HPDE6-E6E7 (cell line): ENCODE measurements at regions not wholly inside any gene's neighbourhood (a gene's known extent, or its start where the extent isn't known, plus 50 kb on each side); places are given as distances from the start of the nearest gene placed in this dataset.
"Not testable (repeated sequence)": the region's sequence is repeated elsewhere in the genome, so short reads cannot be mapped to it uniquely, and the experiment has no call there.

Experiments used
- DNase-seq: peaks from one replicate; pipeline ENCODE4 v3.0.0; 2011; ENCODE audit warnings: missing footprints; ENCODE audit errors: extremely low spot score

DNA sequence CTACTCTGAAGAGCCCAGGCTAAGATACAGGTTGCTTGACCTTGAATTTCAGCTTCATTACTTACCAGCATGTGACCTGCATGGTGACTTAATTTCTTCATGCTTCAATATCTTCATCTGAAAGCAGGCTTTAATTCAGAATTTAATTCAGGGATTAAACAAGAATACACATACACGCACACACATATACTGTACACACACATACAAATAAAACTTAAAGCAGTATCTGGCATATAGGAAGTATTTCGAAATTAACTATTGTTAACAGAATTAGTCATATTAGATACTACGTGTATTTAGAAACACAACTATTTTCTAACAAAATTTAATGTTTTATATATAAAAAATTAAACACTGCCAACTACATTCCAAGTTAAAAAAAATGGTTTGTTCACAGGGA is 640.3 kb downstream of the SLC6A15 start:
- DNase-seq: no peak

DNA sequence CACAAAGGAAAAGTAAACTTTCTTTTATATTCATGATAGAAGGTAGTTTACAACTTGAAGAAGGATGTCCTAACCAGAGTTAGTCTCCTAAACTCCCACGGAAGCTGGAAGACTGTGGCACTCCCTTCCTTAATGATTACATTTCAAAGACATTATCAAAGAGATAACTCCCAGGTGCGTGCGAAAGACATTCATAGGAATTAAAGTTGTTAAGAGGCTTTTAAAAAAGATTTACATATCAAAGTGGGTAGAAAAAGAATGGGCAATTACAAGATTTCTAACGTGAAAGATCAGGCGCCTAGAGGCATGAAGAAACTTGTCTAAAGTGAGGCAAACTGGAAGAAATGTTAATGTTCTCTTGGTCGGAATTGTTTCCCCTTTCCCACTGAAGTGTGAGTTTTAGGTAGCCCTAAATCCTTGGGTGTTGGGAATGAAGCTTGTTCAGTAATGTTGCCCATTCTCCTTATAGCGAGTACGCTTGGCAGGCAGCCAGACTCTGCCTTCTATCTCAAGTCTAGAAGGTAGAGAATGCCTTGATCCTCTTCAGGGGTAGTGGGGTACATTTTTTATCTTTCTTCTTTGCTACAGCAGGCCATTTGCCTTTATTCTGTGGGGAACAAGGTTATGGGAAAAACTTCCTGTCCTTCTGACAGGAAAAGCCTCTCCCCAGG is 642.0 kb downstream of the SLC6A15 start:
- DNase-seq: no peak

DNA sequence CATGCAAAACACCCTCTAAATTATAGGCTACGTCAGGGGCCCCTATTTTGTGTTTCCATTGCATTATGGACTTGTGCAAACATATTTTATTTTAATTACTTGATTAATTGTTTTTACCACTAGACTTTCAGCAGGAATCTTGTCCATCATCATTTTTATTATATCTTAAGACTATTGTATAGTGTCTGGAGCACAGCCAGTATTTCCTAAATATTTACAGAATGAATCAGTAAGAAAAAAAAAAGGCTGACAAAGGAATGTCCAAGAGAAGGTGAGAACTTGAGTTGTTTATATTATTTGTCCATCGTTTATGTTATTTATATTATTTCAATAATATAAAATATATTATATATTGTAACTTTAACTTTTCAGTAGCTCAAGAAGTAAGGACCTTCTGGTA is 664.7 kb downstream of the SLC6A15 start:
- no peak for DNase-seq

DNA sequence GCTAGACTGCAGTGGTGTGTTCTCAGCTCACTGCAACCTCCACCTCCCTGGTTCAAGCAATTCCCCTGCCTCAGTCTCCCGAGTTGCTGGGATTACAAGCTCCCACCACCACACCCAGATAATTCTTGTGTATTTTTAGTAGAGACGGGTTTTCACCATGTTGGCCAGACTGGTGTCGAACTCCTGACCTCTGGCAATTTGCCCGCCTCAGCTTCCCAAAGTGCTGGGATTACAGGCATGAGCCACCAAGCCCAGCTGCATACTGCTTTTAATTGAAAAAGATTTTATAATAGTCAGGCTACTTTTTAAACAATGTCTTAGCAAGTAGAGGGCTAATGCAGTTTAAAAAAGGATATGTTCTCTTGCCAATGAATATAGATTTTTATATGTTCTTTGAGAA is 668.9 kb downstream of the SLC6A15 start:
- no peak for DNase-seq

DNA sequence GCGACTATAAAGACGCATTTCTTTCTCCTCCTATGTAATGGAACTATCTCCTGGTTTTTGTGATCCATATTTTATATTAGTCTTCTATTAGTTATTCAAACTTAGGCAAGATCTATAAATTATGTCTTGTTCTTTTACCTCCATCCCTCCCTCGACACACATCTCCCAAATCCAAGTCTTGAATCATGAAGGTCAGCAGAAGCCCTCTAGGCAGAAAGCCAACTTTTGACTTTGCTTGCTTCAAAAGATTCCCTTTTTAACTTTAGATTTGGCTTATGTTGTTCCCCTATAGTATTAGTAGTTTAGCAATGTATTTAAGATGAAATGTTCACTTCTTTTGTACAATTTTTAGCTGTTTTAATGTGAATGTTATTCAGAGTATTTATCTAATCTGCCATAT is 689.8 kb downstream of the SLC6A15 start:
- DNase-seq: no peak

DNA sequence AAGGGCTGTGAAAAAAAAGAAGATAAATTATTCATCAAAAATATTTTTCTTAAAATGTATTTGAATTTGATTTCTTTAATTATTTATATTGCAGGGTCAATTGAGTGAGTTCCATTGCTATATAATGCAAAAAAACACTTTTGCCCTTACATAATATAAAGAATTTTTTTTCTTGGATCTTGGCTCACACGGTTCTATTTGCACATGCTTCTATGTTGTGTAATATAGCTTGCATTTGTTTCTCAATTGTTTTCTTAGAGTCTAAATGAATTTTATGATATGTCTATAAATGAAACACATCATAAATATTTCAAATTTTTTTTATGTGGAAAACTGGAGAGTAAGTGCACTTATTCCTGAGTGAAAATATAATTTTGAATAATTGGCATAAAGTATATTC is 694.2 kb downstream of the SLC6A15 start:
- DNase-seq: no peak

DNA sequence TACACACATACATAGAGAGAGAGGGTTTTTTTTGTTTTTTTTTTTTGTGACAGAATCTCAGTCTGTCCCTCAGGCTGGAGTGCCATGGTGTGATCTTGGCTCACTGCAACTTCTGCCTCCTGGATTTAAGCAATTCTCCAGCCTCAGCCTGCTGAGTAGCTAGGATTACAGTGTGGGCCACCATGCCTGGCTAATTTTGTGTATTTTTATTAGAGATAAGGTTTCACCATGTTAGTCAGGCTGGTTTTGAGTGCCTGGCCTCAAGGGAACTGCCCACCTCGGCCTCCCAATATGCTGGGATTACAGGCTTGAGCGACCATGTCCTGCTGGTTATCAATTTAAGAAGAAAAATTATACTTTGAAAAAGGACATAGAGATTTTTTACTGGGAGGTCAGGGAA is 710.6 kb downstream of the SLC6A15 start:
- DNase-seq: no peak

DNA sequence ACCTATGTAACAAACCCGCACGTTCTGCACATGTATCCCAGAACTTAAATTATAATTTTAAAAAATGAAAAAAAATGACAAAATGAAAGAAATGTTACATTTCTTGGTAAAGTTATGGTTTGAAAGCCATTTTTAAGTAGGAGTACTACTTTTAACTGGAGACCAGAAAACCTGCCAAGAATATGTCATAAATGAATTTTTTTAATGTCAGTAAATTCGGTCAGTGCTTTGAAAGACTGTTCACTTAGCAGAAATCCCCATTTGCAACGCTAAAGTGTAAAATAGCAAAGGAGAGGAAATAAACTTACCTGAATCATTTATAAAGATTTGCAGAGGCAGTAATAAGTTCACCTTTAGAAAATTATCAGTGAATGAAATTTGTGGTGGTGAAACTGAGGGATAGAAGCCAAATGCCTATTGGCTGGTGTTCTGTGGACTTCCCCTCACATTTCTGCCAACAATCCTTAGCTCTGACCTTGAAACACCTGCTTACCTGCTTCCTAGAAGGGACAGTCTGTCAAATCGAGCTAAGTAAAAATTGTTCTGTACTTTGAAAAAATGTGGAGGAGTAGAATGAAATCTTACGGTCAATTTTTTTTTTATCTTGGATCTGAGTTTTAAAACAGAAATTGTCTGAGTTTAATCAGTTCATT is 714.2 kb downstream of the SLC6A15 start:
- no peak for DNase-seq

DNA sequence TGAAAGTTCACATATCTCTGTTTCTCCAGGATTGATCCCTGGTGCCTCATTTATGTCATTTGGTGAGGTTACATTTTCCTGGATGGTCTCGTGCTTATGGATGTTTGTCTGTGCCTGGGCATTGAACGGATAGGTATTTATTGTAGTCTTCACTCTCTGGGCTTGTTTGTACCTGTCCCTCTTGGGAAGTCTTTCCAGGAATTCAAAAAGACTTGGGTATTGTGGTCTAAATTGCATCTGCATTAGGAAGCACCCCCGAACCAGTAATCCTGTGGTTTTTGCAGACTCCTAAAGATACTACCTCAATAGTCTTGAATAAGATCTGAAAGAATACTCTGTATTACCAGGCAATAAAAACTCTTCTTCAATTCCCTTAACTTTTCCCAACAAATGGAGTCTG is 720.8 kb downstream of the SLC6A15 start:
- DNase-seq: no peak

DNA sequence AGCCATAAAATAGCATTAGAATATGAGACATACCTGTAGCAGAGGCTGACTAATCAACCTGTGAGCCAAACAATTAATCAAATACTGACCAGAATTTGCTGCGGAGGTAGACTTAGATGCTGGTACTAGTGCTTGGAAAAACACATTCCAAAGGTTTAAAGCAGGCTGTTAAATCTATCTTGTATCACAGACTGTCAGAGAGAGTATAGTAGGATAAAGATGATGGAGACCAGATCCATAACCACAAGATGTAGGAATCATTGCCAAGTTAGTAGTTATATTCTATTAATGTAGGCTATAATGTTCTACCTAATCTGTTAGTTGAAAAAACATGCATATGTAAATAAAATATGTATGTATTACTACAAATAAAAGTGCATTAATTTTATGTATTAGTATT is 726.2 kb downstream of the SLC6A15 start:
- DNase-seq: no peak

DNA sequence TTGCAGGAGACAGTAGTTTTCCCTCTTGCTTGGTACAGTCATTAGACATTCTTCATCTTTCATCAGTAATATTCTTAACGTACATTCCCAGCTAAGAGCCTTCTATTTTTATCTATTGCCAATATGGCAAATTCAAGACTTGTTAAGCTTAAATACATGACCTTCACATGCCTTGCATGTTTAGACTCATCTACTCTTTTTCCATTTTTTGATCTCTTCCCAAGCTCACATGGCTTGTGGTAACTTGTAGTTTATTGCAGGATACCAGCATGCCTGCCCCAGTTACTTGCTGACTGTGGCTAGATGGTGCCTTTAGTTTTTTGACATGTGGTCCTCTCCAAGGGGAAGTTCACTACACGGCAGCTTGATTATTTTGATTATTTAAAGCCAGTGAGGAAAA is 729.0 kb downstream of the SLC6A15 start:
- no peak for DNase-seq

DNA sequence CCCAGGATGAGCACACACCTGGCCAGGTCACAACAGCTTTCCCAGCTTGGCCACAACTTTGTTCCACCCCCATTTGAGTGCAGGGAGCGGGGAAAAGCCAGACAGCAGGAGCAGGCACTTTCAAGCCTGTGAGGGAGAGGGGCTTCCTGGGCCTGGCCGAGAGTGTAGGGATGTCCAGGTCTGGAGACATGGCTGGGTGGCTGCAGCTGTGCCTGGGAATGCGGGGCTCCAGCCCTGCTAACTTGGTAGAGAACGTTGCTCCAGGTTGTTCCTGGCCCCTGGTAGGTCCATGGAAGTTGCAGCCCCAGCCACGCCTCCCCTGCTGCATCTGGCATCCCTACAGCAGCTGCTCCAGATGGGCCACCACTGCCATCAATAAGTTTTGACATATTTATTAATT is 738.5 kb downstream of the SLC6A15 start:
- no peak for DNase-seq

DNA sequence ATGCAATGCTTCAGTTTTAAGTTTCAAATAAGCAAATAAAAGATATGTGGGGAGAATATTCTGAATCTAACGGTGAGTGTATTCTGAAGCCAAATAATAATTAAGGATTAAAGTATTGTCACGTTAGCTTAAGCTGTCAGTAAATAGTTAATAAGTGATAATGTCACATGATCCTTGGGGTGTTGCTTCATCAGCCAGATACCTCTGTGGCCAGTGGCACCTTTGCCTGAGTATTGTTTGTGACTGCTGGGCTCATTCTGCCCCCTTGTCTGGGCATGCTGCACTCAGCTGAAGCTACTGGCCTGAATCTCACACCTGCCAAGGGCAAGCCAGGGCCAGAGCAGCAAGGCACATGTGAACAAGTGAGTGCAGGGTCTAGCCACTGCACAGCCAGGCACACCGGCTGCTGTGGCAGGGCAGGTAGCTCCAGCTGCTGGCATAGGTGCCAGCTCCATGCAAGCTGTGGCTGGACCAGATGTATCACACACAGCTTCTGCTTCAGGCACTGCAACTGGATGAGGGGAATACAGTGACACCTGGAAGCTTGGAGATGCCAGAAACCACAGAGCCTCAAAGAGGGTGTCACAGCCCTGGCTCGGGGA is 739.7 kb downstream of the SLC6A15 start:
- DNase-seq: no peak

DNA sequence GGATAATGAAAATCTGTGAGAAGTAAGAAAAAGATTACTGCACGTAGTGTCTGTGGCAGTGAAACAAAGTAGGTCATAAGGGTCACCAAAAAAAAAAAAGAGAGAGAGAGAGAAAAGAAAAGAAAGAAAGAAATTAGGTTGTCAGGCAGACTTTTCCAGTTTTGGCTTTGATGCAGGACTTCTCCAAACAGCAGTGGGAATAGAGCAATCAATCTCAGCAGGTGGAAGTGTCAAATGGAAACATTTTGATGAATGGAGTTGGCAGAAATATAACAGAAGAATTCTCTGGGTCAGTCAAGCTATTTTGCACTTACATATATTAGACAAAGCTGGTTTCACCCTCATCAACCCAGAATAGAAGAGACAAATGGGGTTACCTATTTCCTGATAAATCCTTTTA is 745.8 kb downstream of the SLC6A15 start:
- DNase-seq: no peak

DNA sequence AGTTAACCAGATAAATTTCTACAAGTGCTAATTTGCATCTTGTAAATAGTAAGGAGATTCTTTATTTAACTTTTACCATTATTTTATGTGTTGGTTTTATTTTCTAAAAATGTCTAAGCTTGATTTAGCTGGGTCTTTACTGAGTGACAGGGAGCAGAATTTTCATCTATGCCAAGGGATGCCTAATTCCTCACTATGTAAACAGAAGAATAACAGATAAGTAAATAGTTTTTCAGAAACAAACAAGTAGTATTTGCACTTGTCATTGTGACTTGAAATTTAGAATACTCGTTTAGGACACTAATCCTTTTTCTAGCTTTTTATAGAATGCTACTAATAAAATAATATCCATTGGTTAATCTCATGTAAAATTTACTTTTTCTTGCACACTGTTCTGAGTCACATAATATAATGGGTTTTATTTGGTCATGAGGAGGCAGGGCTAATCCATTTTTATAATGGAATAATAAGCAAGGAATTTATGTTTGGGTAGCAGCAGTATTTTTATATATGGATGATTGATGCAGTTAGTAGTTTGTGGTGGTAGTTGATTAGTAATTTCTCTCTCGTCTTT is 746.5 kb downstream of the SLC6A15 start:
- DNase-seq: no peak

DNA sequence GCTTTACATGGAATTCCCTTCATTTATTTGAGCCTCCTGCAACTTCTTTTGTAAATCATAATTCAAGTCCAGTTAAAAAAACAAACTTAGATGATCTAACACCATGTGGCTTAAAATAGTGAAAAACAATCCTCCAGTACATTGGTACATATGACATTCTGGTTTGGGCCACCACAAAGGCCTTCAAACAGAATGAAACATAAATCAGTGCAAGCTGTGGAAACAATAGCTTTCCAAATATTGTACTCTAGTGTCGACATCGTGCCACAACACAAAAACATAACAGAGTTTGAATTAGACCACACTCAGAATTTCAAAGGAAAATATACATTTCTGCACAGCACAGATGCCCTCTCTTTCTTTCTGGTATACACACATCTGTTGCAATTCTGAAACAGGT is 751.3 kb downstream of the SLC6A15 start:
- no peak for DNase-seq

DNA sequence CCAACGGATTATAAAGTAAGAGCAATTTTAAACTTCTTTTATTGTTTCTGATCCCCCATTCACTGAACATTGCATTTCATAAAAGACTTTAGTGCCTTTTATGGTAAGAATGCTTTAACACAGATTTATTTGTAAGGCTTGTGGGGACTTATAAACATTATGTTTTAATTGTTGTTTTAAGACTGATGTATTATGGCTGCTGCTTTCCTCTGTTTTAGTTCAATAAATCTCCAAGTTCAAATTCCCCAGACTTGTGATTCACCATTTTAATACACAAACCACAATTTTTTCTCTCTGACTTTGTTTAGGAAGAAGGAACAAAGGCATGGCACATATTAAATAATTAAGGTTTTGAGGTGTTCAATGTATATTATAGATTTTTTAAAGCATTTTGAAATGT is 753.3 kb downstream of the SLC6A15 start:
- no peak for DNase-seq

DNA sequence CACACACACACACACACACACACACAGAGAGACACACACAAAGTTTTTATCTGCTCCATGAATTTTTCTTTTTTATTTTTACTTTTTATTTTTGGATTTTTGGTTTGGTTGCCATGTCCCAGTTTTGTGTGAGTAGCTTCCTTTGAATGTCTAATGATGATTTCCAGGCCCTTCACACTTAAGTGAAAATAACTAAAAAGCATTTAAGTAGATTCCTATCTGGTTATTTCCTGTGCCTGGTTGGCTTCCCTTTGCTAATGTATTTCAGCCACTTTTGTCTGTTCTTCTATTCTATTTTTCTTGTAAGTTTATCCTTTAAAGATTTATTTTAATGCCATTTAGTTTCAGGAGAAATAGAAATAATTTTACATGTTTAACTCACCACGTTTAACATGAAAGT is 755.4 kb downstream of the SLC6A15 start:
- no peak for DNase-seq

DNA sequence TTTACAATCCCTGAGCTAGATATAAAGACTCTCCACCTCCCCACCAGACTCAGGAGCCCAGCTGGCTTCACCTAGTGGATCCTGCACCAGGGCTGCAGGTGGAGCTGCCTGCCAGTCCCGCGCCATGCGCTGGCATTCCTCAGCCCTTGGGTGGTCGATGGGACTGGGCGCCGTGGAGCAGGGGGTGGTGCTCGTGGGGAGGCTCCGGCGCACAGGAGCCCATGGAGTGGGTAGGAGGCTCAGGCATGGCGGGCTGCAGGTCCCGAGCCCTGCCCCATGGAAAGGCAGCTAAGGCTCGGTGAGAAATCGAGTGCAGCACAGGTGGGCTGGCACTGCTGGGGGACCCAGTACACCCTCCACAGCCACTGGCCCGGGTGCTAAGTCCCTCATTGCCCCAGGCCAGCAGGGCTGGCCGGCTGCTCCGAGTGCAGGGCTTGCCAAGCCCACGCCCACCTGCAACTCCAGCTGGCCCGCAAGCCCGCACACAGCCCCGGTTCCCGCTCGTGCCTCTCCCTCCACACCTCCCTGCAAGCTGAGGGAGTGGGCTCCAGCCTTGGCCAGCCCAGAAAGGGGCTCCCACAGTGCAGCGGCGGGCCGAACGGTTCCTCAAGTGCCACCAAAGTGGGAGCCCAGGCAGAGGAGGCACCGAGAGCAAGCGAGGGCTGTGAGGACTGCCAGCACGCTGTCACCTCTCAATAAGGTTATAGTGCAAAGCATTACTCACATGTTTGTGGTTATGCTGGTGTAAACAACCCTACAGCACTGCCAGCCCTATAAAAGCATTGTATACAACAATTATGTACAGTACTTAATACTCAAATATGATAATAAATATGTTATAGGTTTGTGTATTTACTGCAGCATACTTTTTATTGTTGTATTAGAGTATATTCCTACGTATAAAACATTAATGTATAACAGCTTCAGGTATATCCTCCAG is 757.3 kb downstream of the SLC6A15 start:
- DNase-seq: not testable (repeated sequence)

DNA sequence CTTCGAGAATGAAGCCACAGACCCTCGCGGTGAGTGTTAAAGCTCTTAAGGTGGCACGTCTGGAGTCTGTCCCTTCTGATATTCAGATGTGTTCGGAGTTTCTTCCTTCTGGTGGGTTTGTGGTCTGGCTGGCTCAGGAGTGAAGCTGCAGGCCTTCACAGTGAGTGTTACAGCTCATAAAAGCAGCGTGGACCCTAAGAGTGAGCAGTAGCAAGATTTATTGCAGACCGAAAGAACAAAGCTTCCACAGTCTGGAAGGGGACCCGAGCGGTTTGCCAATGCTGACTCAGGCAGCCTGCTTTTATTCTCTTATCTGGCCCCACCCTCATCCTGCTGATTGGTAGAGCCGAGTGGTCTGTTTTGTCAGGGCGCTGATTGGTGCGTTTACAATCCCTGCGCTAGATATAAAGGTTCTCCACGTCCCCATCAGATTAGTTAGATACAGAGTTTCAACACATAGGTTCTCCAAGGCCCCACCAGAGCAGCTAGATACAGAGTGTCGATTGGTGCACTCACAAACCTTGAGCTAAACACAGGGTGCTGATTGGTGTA is 758.1 kb downstream of the SLC6A15 start:
- DNase-seq: not testable (repeated sequence)

DNA sequence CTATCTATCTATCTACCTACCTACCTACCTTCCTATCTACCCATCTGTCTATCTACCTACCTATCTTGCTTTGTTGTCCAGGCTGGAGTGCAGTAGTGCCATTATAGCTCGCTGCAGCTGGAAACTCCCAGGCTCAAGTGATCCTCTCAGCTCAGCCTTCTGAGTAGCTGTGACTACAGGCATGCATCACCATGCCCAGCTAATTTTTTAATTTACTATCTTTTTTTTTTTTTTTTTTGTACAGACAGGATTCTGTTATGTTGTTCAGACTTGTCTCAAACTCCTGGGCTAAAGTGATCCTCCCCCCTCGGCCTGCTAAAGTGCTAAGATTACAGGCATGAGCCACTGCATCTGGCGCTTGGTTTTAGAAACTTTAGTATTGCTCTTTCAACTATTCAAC is 762.4 kb downstream of the SLC6A15 start:
- no peak for DNase-seq

DNA sequence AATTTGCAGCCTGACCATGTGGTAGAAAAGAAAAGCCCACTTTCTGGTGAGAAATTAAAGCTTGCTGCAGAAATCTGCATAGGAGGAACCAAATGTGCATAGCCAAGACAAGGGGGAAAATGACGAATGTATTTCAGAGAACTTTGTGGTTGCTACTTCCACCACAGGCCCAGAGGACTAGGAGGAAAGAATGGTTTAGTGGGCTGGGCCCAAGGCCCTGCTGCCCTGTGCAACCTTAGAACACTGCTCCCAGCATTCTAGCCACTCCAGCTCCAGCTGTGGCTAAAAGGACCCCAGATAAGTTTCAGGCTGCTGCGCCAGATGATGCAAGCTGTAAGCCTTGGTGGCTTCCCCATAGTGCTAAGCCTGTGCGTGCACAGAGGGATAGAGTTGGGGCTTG is 764.3 kb downstream of the SLC6A15 start:
- DNase-seq: no peak
